Activated CD8-positive, alpha-beta memory T cell treated with anti-CD3 and anti-CD28 coated beads, Interleukin-2, amount 10 ng/mL, durations not matched to agents 7 days and 5 days (primary cell): ENCODE measurements at regions not wholly inside any gene's neighbourhood (a gene's known extent, or its start where the extent isn't known, plus 50 kb on each side); places are given as distances from the start of the nearest gene placed in this dataset.
"Not testable (repeated sequence)": the region's sequence is repeated elsewhere in the genome, so short reads cannot be mapped to it uniquely, and the experiment has no call there.

Source experiments
- ATAC-seq: fragments of 150-1000 bp; cut with Tn5 transposase; one replicate; pipeline ENCODE4 v1.10.0; 2021; ENCODE audit warnings: moderate library complexity
- CTCF ChIA-PET: fragments of 350-600 bp; sonication (Branson Sonifier 250); formaldehyde crosslinking; loops from one replicate; lab custom pipeline; 2021; ENCODE audit warnings: antibody characterized with exemption; lab: Charles Lee
- DNase-seq: peaks from one replicate; pipeline ENCODE4 v3.0.0-alpha.2; 2020
- H3K27ac Mint-ChIP-seq: one replicate; pipeline ENCODE4 v1.8.0; 2021; ENCODE audit warnings: mild to moderate bottlenecking, mixed read lengths
- H3K27me3 Mint-ChIP-seq: one replicate; pipeline ENCODE4 v1.8.0; 2021; ENCODE audit warnings: mixed read lengths
- H3K36me3 Mint-ChIP-seq: one replicate; pipeline ENCODE4 v1.8.0; 2021; ENCODE audit warnings: mild to moderate bottlenecking, mixed read lengths
- H3K4me1 Mint-ChIP-seq: one replicate; pipeline ENCODE4 v1.8.0; 2021; ENCODE audit warnings: mixed read lengths
- H3K4me3 Mint-ChIP-seq: one replicate; pipeline ENCODE4 v1.8.0; 2021; ENCODE audit warnings: mild to moderate bottlenecking, moderate library complexity, mixed read lengths
- H3K9me3 Mint-ChIP-seq: one replicate; pipeline ENCODE4 v1.8.0; 2022; ENCODE audit warnings: low read depth, mixed read lengths

DNA sequence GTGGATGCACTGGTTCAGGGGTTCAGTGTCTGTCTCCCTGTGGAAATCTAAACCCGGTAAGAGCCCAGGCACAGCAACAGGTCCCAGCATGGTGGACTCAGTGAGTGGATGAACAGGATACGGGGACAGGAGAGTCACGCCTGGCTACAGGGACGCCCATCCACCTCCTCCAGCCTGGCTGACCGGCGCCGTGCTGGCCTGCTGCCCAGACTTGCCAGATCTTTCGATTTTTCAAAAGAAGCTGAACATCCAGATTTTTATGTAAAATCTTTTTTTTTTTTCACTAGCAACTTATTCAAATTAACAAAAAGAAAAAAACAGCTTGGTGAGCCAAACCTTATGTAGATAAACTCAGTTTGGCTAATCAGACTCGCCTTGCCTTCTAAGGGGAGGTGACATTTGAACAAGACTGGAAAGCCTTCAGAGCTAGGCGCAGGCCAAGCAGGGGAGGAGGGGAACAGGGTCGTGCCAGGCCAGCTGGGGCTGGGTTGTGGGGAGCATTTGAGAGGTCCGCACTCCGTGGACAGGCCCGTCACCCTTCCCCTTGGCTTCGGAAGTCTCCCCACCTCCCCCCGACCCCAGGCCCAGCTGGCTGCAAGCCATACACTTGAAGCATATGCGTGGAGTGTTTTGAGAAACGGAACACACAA, 87.8 kb upstream of the NCOR2 start:
- Mint-ChIP-seq H3K4me1 (no peaks in the 10 kb centered on the region), H3K27ac (no peak overlapping the region), H3K27me3 (peaks cover 19% of the 10 kb centered on the region), H3K36me3 (peaks cover 1% of the 10 kb centered on the region), H3K4me3 (no peak overlapping the region), H3K9me3 (no peaks in the 10 kb centered on the region)
- DNase-seq (no peak), ATAC-seq (no peak)
- CTCF ChIA-PET: no interaction called here

- H3K4me1 Mint-ChIP-seq: no peaks in the 10 kb centered on the region
- ATAC-seq: no peak
- CTCF ChIA-PET: no interaction called here
- H3K4me3 Mint-ChIP-seq: no peak overlapping the region
- H3K36me3 Mint-ChIP-seq: peaks cover 1% of the 10 kb centered on the region
- peaks cover 19% of the 10 kb centered on the region for H3K27me3 Mint-ChIP-seq
- DNase-seq: no peak
- H3K27ac Mint-ChIP-seq: no peak overlapping the region
- no peaks in the 10 kb centered on the region for H3K9me3 Mint-ChIP-seq
Observed at GRCh38 chr12:124654666-124655047, 87.2 kb upstream of the NCOR2 start.

DNA sequence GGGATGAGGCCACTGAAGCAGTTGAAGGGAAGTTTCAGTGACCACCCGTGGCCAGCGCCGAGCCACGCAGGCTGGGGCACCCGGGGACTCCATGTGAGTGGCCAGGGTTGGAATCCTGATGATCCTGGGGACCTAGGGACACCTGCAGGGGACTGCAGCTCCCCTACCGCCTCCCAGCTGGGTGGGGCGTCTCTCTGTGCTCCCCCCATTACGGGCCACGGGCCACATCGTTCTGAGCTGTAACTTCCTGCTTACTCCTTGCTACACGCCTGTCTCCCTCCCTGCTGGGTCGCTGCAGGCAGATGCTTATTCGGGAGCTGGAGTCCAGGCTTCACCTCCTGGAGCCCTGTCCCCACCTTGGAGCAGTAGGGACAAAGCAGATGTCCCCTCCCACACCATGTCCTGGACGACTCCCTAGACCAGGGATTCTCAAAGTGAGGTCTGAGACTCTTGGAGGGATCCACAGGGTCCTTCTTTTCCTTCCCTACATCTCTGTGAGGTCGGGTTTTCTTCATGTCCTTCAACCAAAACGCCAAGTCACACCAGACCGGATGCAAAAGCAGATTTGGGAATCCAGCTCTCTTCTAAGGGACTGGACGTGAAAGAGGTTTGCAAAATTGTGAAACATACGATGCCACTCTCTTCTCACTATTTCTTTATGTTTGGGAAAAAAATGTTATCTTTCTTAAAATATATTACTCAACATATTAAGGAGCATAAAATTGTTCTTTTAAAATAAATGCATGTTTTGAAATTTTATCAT, 85.9 kb upstream of the NCOR2 start:
- H3K4me1 Mint-ChIP-seq: no peaks in the 10 kb centered on the region
- H3K27me3 Mint-ChIP-seq: peaks cover 19% of the 10 kb centered on the region
- DNase-seq: no peak
- no peak overlapping the region for H3K4me3 Mint-ChIP-seq
- H3K27ac Mint-ChIP-seq: no peak overlapping the region
- ATAC-seq: no peak
- CTCF ChIA-PET: no interaction called here
- peaks cover 7% of the 10 kb centered on the region for H3K9me3 Mint-ChIP-seq
- H3K36me3 Mint-ChIP-seq: peaks cover 1% of the 10 kb centered on the region

DNA sequence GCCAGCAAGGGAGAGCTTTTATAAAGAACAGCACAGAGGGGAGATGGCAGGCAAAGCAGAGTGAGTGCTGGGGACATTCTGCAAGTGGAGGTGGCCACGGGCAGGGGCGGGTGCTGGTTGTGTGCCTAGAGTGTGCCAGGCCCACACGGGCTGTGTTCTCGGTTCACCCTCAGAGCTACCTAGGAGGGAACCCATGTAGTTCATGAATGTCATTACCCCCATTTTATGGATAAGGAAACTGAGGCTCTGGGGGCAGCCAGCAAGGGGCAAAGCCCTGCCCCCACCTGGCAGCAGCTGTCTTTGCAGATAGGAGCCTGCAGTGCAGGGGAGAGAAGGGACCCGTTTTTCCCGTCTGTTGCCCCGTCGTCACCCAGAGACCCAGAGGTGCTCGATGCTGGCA, 85.2 kb upstream of the NCOR2 start:
- no peak overlapping the region for H3K4me3 Mint-ChIP-seq

GRCh38 chr12:124651516-124652273, 84.3 kb upstream of the NCOR2 start:
- H3K4me1 Mint-ChIP-seq: no peaks in the 10 kb centered on the region
- peaks cover 10% of the 10 kb centered on the region for H3K9me3 Mint-ChIP-seq
- no peak overlapping the region for H3K4me3 Mint-ChIP-seq
- H3K27me3 Mint-ChIP-seq: peaks cover 23% of the 10 kb centered on the region
- CTCF ChIA-PET: interaction anchor here (1.1 to 1.3 kb wide), 2 partner anchors 18 to 122 kb away, joined by 3 read pairs; no protein-coding TSS in a partner anchor
- ATAC-seq: no peak
- no peak overlapping the region for H3K27ac Mint-ChIP-seq
- no peak for DNase-seq
- H3K36me3 Mint-ChIP-seq: peaks cover 3% of the 10 kb centered on the region

More for the DNA sequence above, 85.2 kb upstream of the NCOR2 start:
- peaks cover 19% of the 10 kb centered on the region for H3K27me3 Mint-ChIP-seq
- peaks cover 2% of the 10 kb centered on the region for H3K36me3 Mint-ChIP-seq
- CTCF ChIA-PET: no interaction called here
- DNase-seq (no peak), ATAC-seq (no peak)
- no peak overlapping the region for H3K27ac Mint-ChIP-seq
- H3K9me3 Mint-ChIP-seq: peaks cover 9% of the 10 kb centered on the region
- no peaks in the 10 kb centered on the region for H3K4me1 Mint-ChIP-seq

GRCh38 chr12:124650912-124651311, 83.5 kb upstream of the NCOR2 start:
- no peak overlapping the region for H3K4me3 Mint-ChIP-seq
- H3K36me3 Mint-ChIP-seq: peaks cover 3% of the 10 kb centered on the region
- CTCF ChIA-PET: interaction anchor here (1.1 to 1.3 kb wide), 2 partner anchors 19 to 123 kb away, joined by 3 read pairs; no protein-coding TSS in a partner anchor
- no peak for DNase-seq
- H3K27me3 Mint-ChIP-seq: peaks cover 28% of the 10 kb centered on the region
- H3K27ac Mint-ChIP-seq: no peak overlapping the region
- H3K4me1 Mint-ChIP-seq: peaks cover 3% of the 10 kb centered on the region
- H3K9me3 Mint-ChIP-seq: peaks cover 10% of the 10 kb centered on the region
- no peak for ATAC-seq

GRCh38 chr12:124648710-124649384, 81.4 kb upstream of the NCOR2 start:
- DNase-seq (no peak), ATAC-seq (no peak)
- Mint-ChIP-seq H3K36me3 (peaks cover 3% of the 10 kb centered on the region), H3K9me3 (peaks cover 10% of the 10 kb centered on the region), H3K4me3 (no peak overlapping the region), H3K4me1 (peaks cover 3% of the 10 kb centered on the region), H3K27ac (no peak overlapping the region), H3K27me3 (peaks cover 29% of the 10 kb centered on the region)
- CTCF ChIA-PET: interaction anchor here (1.4 kb wide), 1 partner anchor 8 kb away, joined by 3 read pairs; no protein-coding TSS in a partner anchor

- CTCF ChIA-PET: no interaction called here
- Mint-ChIP-seq H3K9me3 (peaks cover 10% of the 10 kb centered on the region), H3K36me3 (peaks cover 3% of the 10 kb centered on the region), H3K27me3 (peaks cover 30% of the 10 kb centered on the region), H3K4me3 (no peak overlapping the region), H3K4me1 (peaks cover 3% of the 10 kb centered on the region), H3K27ac (no peak overlapping the region)
- DNase-seq (no peak), ATAC-seq (no peak)
Observed at GRCh38 chr12:124647316-124647715, 79.9 kb upstream of the NCOR2 start.

- Mint-ChIP-seq H3K27me3 (peaks cover 30% of the 10 kb centered on the region), H3K27ac (no peak overlapping the region), H3K4me3 (no peak overlapping the region), H3K9me3 (peaks cover 10% of the 10 kb centered on the region), H3K4me1 (peaks cover 3% of the 10 kb centered on the region), H3K36me3 (peaks cover 3% of the 10 kb centered on the region)
- CTCF ChIA-PET: no interaction called here
- DNase-seq (no peak), ATAC-seq (no peak)
Observed at GRCh38 chr12:124646385-124647230, 79.2 kb upstream of the NCOR2 start.

- Mint-ChIP-seq H3K27me3 (peaks cover 30% of the 10 kb centered on the region), H3K4me1 (peaks cover 3% of the 10 kb centered on the region), H3K36me3 (peaks cover 3% of the 10 kb centered on the region), H3K27ac (no peak overlapping the region), H3K9me3 (peaks cover 10% of the 10 kb centered on the region), H3K4me3 (no peak overlapping the region)
- ATAC-seq: no peak
- CTCF ChIA-PET: no interaction called here
- DNase-seq: no peak
Observed at GRCh38 chr12:124645530-124646244, 78.3 kb upstream of the NCOR2 start.

- CTCF ChIA-PET, H3K4me3 Mint-ChIP-seq: not testable (repeated sequence)
Observed at GRCh38 chr12:124643768-124644167, 76.4 kb upstream of the NCOR2 start.

DNA sequence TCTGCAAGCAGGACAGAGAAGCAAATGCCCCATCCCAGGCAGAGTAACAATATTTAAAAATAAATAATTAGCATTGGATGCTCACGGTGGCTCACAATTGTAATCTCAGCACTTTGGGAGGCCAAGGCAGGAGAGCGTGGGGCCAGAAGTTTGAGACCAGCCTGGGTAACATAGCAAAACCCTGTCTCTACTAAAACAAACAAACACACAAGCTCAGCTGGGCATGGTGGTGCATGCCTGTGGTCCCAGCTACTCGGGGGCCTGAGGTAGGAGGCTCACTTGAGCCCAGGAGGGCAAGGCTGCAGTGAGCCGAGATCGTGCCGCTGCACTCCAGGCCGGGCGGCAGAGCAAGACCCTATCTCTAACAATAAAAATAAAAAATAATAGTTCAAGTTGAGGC, 74.7 kb upstream of the NCOR2 start:
- Mint-ChIP-seq H3K36me3 (no peaks in the 10 kb centered on the region), H3K27ac (no peak overlapping the region), H3K4me1 (peaks cover 3% of the 10 kb centered on the region), H3K27me3 (peaks cover 37% of the 10 kb centered on the region), H3K9me3 (no peaks in the 10 kb centered on the region), H3K4me3 (no peak overlapping the region)
- CTCF ChIA-PET: no interaction called here
- no peak for ATAC-seq
- DNase-seq: no peak

More at GRCh38 chr12:124643768-124644167, 76.4 kb upstream of the NCOR2 start:
- H3K4me1 Mint-ChIP-seq, H3K36me3 Mint-ChIP-seq, DNase-seq, H3K27ac Mint-ChIP-seq, ATAC-seq, H3K9me3 Mint-ChIP-seq: not testable (repeated sequence)
- H3K27me3 Mint-ChIP-seq: peaks cover 42% of the 10 kb centered on the region
